Esophagus squamous epithelium (tissue), 4 donors: ENCODE measurements at regions not wholly inside any gene's neighbourhood (a gene's known extent, or its start where the extent isn't known, plus 50 kb on each side); places are given as distances from the start of the nearest gene placed in this dataset.

Source experiments
- CTCF ChIP-seq, 6 experiments: fragments of 450-650 bp in 4 of 6; fragments of 200-600 bp in 2 of 6; sonication (generic) in 2 of 6; IDR thresholded peaks; one replicate each; pipeline ENCODE4 v1.5.1; 2016 to 2019; ENCODE audit warnings: antibody characterized with exemption in 6 of 6, mild to moderate bottlenecking in 4 of 6, moderate library complexity in 4 of 6
- POLR2A ChIP-seq, 4 donors: fragments of 450-650 bp; IDR thresholded peaks; one replicate each; pipeline ENCODE4 v1.6.1; 2017; ENCODE audit warnings: antibody characterized with exemption in 4 of 4, mild to moderate bottlenecking in 4 of 4, moderate library complexity in 3 of 4

- no peak for TF ChIP-seq POLR2A (IDR thresholded peaks at IDR 0.05)
- TF ChIP-seq CTCF (IDR thresholded peaks at IDR 0.05): no peak
Observed at GRCh38 chr6:21847711-21848480, 254.3 kb downstream of the SOX4 start.
